ENCODE measurements at regions not wholly inside any gene's neighbourhood (a gene's known extent, or its start where the extent isn't known, plus 50 kb on each side); places are given as distances from the start of the nearest gene placed in this dataset.

GRCh38 chr16:73302942-73303341 lies 255.0 kb upstream of the ZFHX3 start:
- H3K36me3 ChIP-seq: no peaks in the 10 kb centered on the region
- TF ChIP-seq CTCF (IDR thresholded peaks at IDR 0.05; ENCODE audit: low read depth, low read length): no peak
- H3K9me3 ChIP-seq (ENCODE audit: severe bottlenecking): no peaks in the 10 kb centered on the region
- H3K4me3 ChIP-seq (ENCODE audit: low read depth, low read length): no peak overlapping the region
- no peak overlapping the region for H3K27ac ChIP-seq
- H3K27me3 ChIP-seq (ENCODE audit: insufficient read depth, low read depth, severe bottlenecking): peaks cover 29% of the 10 kb centered on the region
- DNase-seq: no peak

GRCh38 chr16:73301984-73302383 lies 254.1 kb upstream of the ZFHX3 start:
- no peak overlapping the region for H3K27ac ChIP-seq
- TF ChIP-seq CTCF (IDR thresholded peaks at IDR 0.05; ENCODE audit: low read depth, low read length): no peak
- no peaks in the 10 kb centered on the region for H3K36me3 ChIP-seq
- no peaks in the 10 kb centered on the region for H3K9me3 ChIP-seq (ENCODE audit: severe bottlenecking)
- no peak overlapping the region for H3K4me3 ChIP-seq (ENCODE audit: low read depth, low read length)
- DNase-seq: no peak
- H3K27me3 ChIP-seq (ENCODE audit: insufficient read depth, low read depth, severe bottlenecking): peaks cover 21% of the 10 kb centered on the region

- H3K9me3 ChIP-seq (ENCODE audit: severe bottlenecking): no peaks in the 10 kb centered on the region
- TF ChIP-seq CTCF (IDR thresholded peaks at IDR 0.05; ENCODE audit: low read depth, low read length): no peak
These were observed 251.4 kb upstream of the ZFHX3 start for GRCh38 chr16:73299346-73299745.

GRCh38 chr16:73298562-73298961 lies 250.6 kb upstream of the ZFHX3 start:
- Histone ChIP-seq H3K9me3 (ENCODE audit: severe bottlenecking) (no peaks in the 10 kb centered on the region), H3K27me3 (ENCODE audit: insufficient read depth, low read depth, severe bottlenecking) (peaks cover 16% of the 10 kb centered on the region), H3K36me3 (no peaks in the 10 kb centered on the region), H3K4me3 (ENCODE audit: low read depth, low read length) (no peak overlapping the region), H3K27ac (no peak overlapping the region)
- no peak for TF ChIP-seq CTCF (IDR thresholded peaks at IDR 0.05; ENCODE audit: low read depth, low read length)
- no peak for DNase-seq

More at GRCh38 chr16:73299346-73299745, 251.4 kb upstream of the ZFHX3 start:
- H3K4me3 ChIP-seq (ENCODE audit: low read depth, low read length): no peak overlapping the region
- no peak for DNase-seq
- peaks cover 16% of the 10 kb centered on the region for H3K27me3 ChIP-seq (ENCODE audit: insufficient read depth, low read depth, severe bottlenecking)
- H3K27ac ChIP-seq: no peak overlapping the region
- no peaks in the 10 kb centered on the region for H3K36me3 ChIP-seq

- Histone ChIP-seq H3K27ac (no peak overlapping the region), H3K9me3 (ENCODE audit: severe bottlenecking) (no peaks in the 10 kb centered on the region), H3K4me3 (ENCODE audit: low read depth, low read length) (no peak overlapping the region), H3K27me3 (ENCODE audit: insufficient read depth, low read depth, severe bottlenecking) (peaks cover 5% of the 10 kb centered on the region), H3K36me3 (no peaks in the 10 kb centered on the region)
- DNase-seq: no peak
- TF ChIP-seq CTCF (IDR thresholded peaks at IDR 0.05; ENCODE audit: low read depth, low read length): no peak
These were observed 242.3 kb upstream of the ZFHX3 start for GRCh38 chr16:73290258-73290657.

GRCh38 chr16:73289232-73289631 lies 241.3 kb upstream of the ZFHX3 start:
- H3K36me3 ChIP-seq: no peaks in the 10 kb centered on the region
- no peaks in the 10 kb centered on the region for H3K9me3 ChIP-seq (ENCODE audit: severe bottlenecking)
- no peak overlapping the region for H3K27ac ChIP-seq
- H3K27me3 ChIP-seq (ENCODE audit: insufficient read depth, low read depth, severe bottlenecking): peaks cover 5% of the 10 kb centered on the region
- TF ChIP-seq CTCF (IDR thresholded peaks at IDR 0.05; ENCODE audit: low read depth, low read length): no peak
- no peak for DNase-seq
- H3K4me3 ChIP-seq (ENCODE audit: low read depth, low read length): no peak overlapping the region
